ENCODE measurements at regions not wholly inside any gene's neighbourhood (a gene's known extent, or its start where the extent isn't known, plus 50 kb on each side); places are given as distances from the start of the nearest gene placed in this dataset.

- TF ChIP-seq ZNF529 (tag by site-specific recombination; IDR thresholded peaks at IDR 0.05; ENCODE audit: insufficient replicate concordance) (no peak), CTCF (tag by site-specific recombination; IDR thresholded peaks at IDR 0.05) (no peak), KLF16 (tag by site-specific recombination; IDR thresholded peaks at IDR 0.05) (no peak), ZNF558 (tag by site-specific recombination; IDR thresholded peaks at IDR 0.05) (no peak), KLF1 (tag by site-specific recombination; IDR thresholded peaks at IDR 0.05) (no peak), ZNF521 (tag by site-specific recombination; IDR thresholded peaks at IDR 0.05) (no peak), SALL2 (tag by site-specific recombination; IDR thresholded peaks at IDR 0.05; ENCODE audit: borderline replicate concordance) (no peak)
Observed at GRCh38 chr18:11511434-11512095, 97.8 kb upstream of the SLC35G4 start.
